SIG-M5 treated with dmso at 0.1 percent for 504 hours (cell line): ENCODE measurements at regions not wholly inside any gene's neighbourhood (a gene's known extent, or its start where the extent isn't known, plus 50 kb on each side); places are given as distances from the start of the nearest gene placed in this dataset.

Experiments used
- DNase-seq: peaks from one replicate; lab custom pipeline; 2025; ENCODE audit not compliant: unreplicated experiment; lab: John Stamatoyannopoulos, UW

- no peak for DNase-seq
Measured at GRCh38 chr5:10077791-10078545, 171.7 kb downstream of the ATPSCKMT start.

DNA sequence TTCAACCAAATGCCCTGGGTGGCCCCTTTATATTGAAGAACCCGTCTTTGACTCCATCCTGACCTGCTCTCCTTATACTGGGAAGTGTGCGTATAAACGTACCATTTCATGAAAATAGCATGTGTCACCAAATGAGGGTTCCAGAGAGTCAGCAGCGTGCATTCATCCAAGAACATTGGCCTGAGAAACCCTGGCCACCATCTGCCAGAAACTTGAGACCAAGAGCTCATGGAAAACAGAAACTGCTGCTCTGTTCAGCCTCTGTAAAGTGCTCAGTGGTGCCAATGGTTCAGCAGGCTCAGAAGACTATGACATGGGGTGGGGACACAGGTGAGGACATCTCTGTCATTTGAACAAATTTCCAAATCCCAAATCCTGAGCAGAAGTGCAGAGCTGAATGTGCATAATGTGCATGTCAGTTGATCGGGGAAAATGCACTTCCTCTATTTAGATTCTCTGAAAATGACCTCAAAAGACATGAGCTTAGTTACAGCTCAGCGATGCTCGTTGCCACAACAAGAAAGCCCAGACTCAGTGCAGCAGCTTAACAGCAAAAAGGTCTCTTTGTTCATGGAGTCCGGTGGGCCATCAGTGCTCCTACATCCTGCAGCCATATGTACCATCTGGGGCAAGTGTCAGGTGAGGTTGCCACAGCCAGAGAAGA is 176.1 kb downstream of the ATPSCKMT start:
- DNase-seq = no peak

- no peak for DNase-seq
Measured at GRCh38 chr5:10069637-10070313, 179.9 kb downstream of the ATPSCKMT start.

GRCh38 chr5:10065428-10066000 is 184.2 kb downstream of the ATPSCKMT start:
- no peak for DNase-seq

- DNase-seq = no peak
Measured at GRCh38 chr5:10064546-10065195, 185.0 kb downstream of the ATPSCKMT start.

GRCh38 chr5:10063997-10064396 is 185.7 kb downstream of the ATPSCKMT start:
- no peak for DNase-seq

DNA sequence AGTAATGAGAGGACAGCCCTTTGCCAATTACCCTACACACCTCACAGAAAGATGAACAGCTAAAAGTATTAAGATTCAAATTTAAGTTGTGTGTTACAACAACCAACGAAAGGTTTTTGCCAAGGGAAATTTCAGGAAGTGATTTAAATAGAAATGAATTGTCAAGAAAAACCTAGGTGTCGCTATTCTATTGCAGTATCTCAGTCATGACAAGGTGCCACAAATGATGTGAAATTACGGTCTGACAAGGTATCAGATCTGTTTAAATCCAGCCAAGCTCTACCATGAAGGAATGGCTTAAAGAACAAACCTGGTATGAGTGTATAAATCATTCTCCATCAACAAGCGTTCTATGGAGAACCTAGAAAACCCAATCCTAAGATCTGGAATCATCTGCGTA is 189.7 kb downstream of the ATPSCKMT start:
- peak; percentile 5 for DNase-seq

DNA sequence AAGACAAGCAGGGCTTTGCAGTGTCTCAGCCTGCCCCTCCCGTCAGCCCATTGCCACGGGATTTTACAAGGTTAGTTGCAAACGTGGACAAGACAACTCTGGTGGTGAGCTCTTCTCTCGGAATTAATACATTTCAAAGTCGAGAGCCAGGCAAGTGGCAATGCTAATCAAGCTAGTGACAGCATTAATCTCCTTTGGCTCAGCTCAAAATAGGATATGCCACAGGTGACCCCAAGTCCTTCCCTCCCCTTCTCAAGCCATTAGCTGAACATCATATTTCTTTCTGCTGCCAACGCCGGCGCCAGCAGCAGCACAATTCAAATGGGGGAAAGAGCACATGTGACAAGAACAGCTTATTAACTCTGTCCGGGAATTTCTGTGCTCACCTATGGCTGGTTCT is 190.1 kb downstream of the ATPSCKMT start:
- DNase-seq = no peak

DNA sequence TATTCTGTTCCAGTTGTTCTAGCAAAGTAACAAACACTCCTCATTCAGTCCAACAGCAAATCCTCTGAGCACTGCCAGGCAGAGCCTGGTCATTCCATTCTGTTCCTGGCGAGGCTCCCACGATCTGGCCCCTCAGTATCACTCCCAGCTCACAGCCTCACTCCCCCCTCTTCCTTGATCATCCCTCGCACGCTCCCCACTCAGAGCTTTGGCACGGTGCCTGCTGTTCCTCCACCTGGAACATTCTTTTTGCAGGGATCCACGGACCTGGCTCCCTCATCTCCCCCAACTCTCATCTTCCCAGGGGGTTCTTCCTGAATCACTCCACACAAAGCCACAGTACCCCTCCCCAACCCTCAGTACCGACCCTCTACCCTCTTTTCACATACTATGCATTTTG is 192.3 kb downstream of the ATPSCKMT start:
- no peak for DNase-seq

- DNase-seq = no peak
Measured at GRCh38 chr5:10056228-10056760, 193.4 kb downstream of the ATPSCKMT start.

DNA sequence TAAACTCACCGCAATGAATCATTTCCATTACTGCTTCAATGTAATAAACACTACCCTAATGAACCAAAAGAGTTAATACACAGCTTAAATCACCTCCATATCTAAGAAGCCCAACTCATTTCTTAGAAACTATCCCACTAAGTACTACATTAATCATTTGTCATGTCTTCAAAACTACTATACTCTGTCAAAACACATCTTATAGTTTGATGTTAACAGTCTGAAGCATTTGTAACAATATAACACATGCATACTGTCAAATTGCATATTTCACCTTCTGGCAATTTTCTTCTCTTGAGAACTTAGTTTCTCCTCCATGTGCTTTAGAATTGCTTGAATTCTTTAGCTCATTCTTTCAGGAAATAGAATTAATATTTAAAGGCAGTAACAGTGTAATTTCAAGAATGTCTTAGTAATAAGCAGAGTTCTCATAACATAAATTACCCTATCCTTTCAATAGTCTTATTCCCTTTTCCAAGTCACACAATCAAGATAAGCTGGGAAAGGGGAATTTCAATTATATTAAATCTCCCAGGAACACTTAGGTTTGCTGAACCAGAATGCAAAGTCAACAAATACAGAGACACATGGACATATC is 199.7 kb downstream of the ATPSCKMT start:
- DNase-seq = no peak

DNA sequence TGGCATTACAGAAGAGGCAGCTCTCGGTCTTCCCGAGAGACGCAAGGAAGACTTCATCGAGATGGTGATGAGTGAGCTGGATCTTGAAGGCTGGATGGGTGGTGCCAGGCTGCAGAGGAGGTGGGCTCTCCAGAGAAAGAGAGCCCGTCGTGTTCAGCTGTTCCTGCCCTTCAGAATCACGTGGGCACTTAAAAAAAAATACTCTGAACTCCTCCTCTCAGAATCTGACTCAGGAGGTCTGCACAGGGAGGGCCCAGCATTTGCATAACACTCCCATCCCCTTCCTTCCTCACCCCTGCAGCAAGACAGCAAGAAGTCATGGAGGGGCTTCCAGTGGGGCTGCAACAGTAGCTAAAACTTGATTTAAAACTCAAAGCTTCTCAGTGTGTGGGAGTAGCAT is 203.0 kb downstream of the ATPSCKMT start:
- DNase-seq = no peak

- no peak for DNase-seq
Measured at GRCh38 chr5:10045376-10045775, 204.3 kb downstream of the ATPSCKMT start.

GRCh38 chr5:10036136-10036815 is 213.4 kb downstream of the ATPSCKMT start:
- no peak for DNase-seq

DNA sequence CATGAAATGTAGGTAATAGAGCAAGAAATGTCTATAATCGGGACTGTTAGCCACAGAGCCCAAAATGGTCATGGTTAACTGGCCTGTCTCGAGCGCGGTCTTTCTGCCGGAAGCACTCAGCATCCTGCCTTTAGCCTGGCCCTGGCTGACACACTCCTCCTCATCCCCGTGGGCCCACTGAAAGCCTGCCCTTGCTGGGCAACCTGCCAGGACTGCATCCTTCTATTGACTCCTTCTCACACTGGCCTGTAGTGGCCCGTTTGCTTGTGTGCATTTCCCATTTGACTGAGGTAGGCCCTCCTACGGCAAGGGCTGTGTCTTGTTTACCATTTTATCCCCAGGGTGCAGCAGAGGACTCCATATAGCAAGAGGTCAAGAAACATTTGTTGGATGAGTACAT is 215.7 kb downstream of the ATPSCKMT start:
- no peak for DNase-seq

DNA sequence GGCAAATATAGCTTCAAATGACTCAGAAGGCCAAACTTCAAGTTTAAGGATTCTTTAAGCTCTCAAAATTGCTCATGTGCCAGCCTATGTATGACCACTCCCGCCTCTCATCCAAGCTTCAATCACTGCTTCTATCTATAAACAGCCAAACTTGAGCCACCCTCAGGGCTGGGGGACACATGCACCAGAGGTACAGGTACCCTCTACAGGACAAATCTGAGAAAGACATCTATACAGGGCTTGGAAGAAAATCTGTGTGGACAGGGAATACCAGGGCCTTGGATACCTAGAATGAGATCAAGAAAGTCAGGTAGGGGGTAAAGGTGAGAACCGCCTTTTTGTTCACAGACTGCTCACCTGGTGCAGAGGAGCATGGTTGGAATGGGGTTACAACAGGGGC is 217.9 kb downstream of the ATPSCKMT start:
- DNase-seq = no peak

- DNase-seq = no peak
Measured at GRCh38 chr5:10030219-10030831, 219.4 kb downstream of the ATPSCKMT start.

DNA sequence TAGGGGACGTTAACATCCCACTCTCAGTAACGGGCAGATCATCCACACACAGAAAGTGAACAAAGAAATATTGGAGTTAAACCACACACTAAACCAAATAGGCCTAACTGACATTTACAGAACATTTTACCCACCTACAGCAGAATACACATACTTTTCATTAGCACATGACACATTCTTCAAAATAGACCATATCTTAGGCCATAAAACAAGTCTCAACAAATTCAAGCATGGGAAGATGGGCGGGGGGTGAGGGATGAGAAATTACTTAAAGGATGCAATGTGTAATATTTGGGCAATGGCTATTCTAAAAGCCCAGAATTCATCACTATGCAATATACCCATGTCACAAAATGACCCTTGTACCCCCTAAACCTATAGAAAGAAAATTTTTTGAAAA is 226.2 kb downstream of the ATPSCKMT start:
- DNase-seq = no peak

GRCh38 chr5:10021248-10021647 is 228.4 kb downstream of the ATPSCKMT start:
- DNase-seq = no peak

DNA sequence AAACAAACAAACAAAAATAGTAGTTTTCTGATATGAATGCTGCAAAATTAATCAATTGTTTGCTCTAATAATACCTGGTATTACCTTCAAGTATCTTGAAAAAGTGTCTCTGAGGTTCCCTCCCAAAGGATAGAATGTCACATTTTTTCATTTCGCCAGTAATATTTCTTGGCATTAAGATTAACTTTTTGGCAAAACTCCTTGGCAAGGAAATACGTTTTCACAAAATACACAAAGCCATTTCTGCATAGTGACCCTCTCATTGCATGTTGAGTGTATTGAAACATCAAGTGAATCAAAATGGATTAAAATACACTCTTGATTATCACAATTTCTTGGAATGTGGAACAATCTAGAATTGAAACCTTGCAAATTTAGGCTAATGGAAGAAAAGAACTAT is 230.5 kb downstream of the ATPSCKMT start:
- no peak for DNase-seq
